ENCODE measurements at regions not wholly inside any gene's neighbourhood (a gene's known extent, or its start where the extent isn't known, plus 50 kb on each side); places are given as distances from the start of the nearest gene placed in this dataset.

- Histone ChIP-seq H3K4me1 (replicated peaks; ENCODE audit: insufficient read depth) (no peaks in the 10 kb centered on the region), H3K27ac (no peak overlapping the region), H3F3A (ENCODE audit: insufficient read depth, low read depth) (no peaks in the 10 kb centered on the region; the same call in 1 of the 2 replicates), H3K9me3 (ENCODE audit: insufficient read depth, low read depth) (no peaks in the 10 kb centered on the region), H3K9me2 (ENCODE audit: insufficient read depth) (no peaks in the 10 kb centered on the region), H4K20me1 (ENCODE audit: insufficient read depth) (0 out of 2 replicates have a peak, but pooled peaks cover 5% of the 10 kb centered on the region), H3K79me2 (ENCODE audit: low read depth) (no peaks in the 10 kb centered on the region), H3K4me2 (no peak overlapping the region), H3K4me3 (no peak overlapping the region), H3K36me3 (ENCODE audit: low read depth) (no peaks in the 10 kb centered on the region), H2AFZ (no peak overlapping the region), H3K27me3 (ENCODE audit: insufficient read depth, low read depth) (no peaks in the 10 kb centered on the region)
- no TSS peak for BruUV-seq (replicated peaks)
- no peak for TF ChIP-seq CTCF (conservative IDR thresholded peaks at IDR 0.05)
- no peak for TF ChIP-seq EZH2 (IDR thresholded peaks at IDR 0.05; ENCODE audit: low read depth)
- intact Hi-C loops (cut with micrococcal nuclease; ENCODE audit: unreplicated experiment), result no loop called here
- CTCF ChIA-PET, result no interaction called here
- no peak for DNase-seq
- POLR2A ChIA-PET (ENCODE audit: unreplicated experiment), result interaction anchor here (0.7 kb wide), 1 partner anchor 291 kb away, joined by 3 read pairs; no protein-coding TSS in a partner anchor
Measured at GRCh38 chr17:52776234-52776633, 617.7 kb upstream of the CA10 start.

DNA sequence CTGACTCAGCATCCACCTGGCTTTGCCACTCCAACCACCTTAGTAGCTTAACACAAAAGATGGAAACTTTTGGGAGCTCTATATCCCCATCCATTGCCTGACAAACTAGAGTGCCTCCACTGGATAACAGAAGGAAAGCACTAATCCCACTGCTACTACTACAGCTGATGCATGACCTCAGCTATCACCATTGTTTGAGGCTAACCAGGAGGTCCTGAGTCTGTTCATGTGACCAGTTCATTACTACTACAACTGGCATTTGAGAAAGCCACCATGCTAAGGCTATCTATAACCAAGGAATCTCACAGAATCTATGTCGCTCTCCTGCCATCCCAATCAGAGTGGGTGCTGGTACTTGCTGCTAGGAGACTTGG is 604.3 kb upstream of the CA10 start:
- H2AFZ ChIP-seq, result no peak overlapping the region
- no peak overlapping the region for H3K4me2 ChIP-seq
- intact Hi-C loops (cut with micrococcal nuclease; ENCODE audit: unreplicated experiment), result no loop called here
- ChIA-PET CTCF (no interaction called here), POLR2A (ENCODE audit: unreplicated experiment) (no interaction called here)
- H3K27ac ChIP-seq, result no peak overlapping the region
- no peak overlapping the region for H3K4me3 ChIP-seq
- H3K27me3 ChIP-seq (ENCODE audit: insufficient read depth, low read depth), result no peaks in the 10 kb centered on the region
- no TSS peak for BruUV-seq (replicated peaks)
- H3K9me3 ChIP-seq (ENCODE audit: insufficient read depth, low read depth), result 0 out of 2 replicates have a peak, but pooled peaks cover 6% of the 10 kb centered on the region
- no peaks in the 10 kb centered on the region for H3K79me2 ChIP-seq (ENCODE audit: low read depth)
- no peaks in the 10 kb centered on the region for H3K4me1 ChIP-seq (replicated peaks; ENCODE audit: insufficient read depth)
- H3F3A ChIP-seq (ENCODE audit: insufficient read depth, low read depth), result no peaks in the 10 kb centered on the region
- TF ChIP-seq EZH2 (IDR thresholded peaks at IDR 0.05; ENCODE audit: low read depth) (no peak), CTCF (conservative IDR thresholded peaks at IDR 0.05) (no peak)
- peaks cover 4% of the 10 kb centered on the region; the same call in 1 of the 2 replicates for H4K20me1 ChIP-seq (ENCODE audit: insufficient read depth)
- H3K36me3 ChIP-seq (ENCODE audit: low read depth), result no peaks in the 10 kb centered on the region
- DNase-seq, result no peak
- no peaks in the 10 kb centered on the region for H3K9me2 ChIP-seq (ENCODE audit: insufficient read depth)

DNA sequence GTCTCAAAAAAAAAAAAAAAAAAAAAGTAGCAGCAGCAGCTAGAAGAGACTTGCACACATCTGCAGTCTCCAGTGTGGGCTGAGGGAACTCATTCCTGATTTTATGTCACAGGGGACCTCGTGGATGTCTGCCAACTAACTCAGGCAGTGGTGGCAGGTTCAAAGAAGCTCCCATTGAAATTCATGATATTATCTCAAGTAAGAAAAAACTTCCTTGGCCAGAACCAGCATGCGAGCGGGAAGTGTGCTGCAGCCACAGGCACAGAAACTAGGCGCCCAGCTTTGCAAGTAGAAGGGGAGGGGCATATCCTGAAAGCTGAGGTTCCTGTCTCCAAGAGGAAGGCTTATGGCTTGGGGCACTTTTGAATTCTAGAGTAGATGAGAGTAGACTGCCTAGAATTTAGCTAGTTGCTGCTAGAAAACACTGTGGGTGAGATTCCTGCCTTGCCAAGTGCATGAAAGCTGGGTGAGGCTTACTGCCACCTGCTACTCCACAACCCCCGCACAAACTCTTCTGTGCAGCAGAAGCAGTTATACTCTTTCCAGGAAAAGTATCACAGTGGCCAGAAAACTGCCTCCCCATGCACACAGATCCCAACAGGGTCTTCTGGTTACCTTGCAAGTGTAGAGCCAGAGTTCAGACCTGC is 603.8 kb upstream of the CA10 start:
- no TSS peak for BruUV-seq (replicated peaks)
- Histone ChIP-seq H3F3A (ENCODE audit: insufficient read depth, low read depth) (no peaks in the 10 kb centered on the region), H3K4me1 (replicated peaks; ENCODE audit: insufficient read depth) (no peaks in the 10 kb centered on the region), H4K20me1 (ENCODE audit: insufficient read depth) (peaks cover 4% of the 10 kb centered on the region; the same call in 1 of the 2 replicates), H3K79me2 (ENCODE audit: low read depth) (no peaks in the 10 kb centered on the region), H3K4me3 (no peak overlapping the region), H3K4me2 (no peak overlapping the region), H3K36me3 (ENCODE audit: low read depth) (no peaks in the 10 kb centered on the region), H3K27ac (no peak overlapping the region), H3K9me3 (ENCODE audit: insufficient read depth, low read depth) (0 out of 2 replicates have a peak, but pooled peaks cover 6% of the 10 kb centered on the region), H3K27me3 (ENCODE audit: insufficient read depth, low read depth) (no peaks in the 10 kb centered on the region), H2AFZ (no peak overlapping the region), H3K9me2 (ENCODE audit: insufficient read depth) (no peaks in the 10 kb centered on the region)
- CTCF ChIA-PET, result no interaction called here
- POLR2A ChIA-PET (ENCODE audit: unreplicated experiment), result no interaction called here
- intact Hi-C loops (cut with micrococcal nuclease; ENCODE audit: unreplicated experiment), result no loop called here
- TF ChIP-seq CTCF (conservative IDR thresholded peaks at IDR 0.05) (no peak), EZH2 (IDR thresholded peaks at IDR 0.05; ENCODE audit: low read depth) (no peak)
- no peak for DNase-seq
